A549 (cell line): ENCODE measurements at regions not wholly inside any gene's neighbourhood (a gene's known extent, or its start where the extent isn't known, plus 50 kb on each side); places are given as distances from the start of the nearest gene placed in this dataset.

ENCODE experiments used
- BHLHE40 ChIP-seq: IDR thresholded peaks from 2 replicates; pipeline ENCODE4 v1.6.1; 2012; ENCODE audit warnings: low read depth, low read length, inconsistent platforms
- HDAC2 ChIP-seq: fragments of 200-600 bp; sonication (generic); IDR thresholded peaks from 2 replicates; pipeline ENCODE4 v1.6.1; 2016
- JUNB ChIP-seq: fragments of >200 bp; sonication (Bioruptor Twin); formaldehyde crosslinking; IDR thresholded peaks from 2 replicates; pipeline ENCODE4 v1.6.1; 2016
- KDM5A ChIP-seq: fragments of 200-600 bp; sonication (generic); IDR thresholded peaks from 2 replicates; pipeline ENCODE4 v1.6.1; 2016; ENCODE audit warnings: antibody characterized with exemption, mild to moderate bottlenecking
- TP53 ChIP-seq: fragments of 250-450 bp; sonication (Bioruptor Pico); IDR thresholded peaks from 2 replicates; pipeline ENCODE4 v1.5.0; 2021; ENCODE audit warnings: mild to moderate bottlenecking, moderate library complexity
- TF ChIP-seq, protein P1 (sequence below): fragments of >200 bp; sonication (Bioruptor Twin); formaldehyde crosslinking; IDR thresholded peaks from 3 replicates; pipeline ENCODE4 v1.5.1; 2016

- TF ChIP-seq, protein P1, sequence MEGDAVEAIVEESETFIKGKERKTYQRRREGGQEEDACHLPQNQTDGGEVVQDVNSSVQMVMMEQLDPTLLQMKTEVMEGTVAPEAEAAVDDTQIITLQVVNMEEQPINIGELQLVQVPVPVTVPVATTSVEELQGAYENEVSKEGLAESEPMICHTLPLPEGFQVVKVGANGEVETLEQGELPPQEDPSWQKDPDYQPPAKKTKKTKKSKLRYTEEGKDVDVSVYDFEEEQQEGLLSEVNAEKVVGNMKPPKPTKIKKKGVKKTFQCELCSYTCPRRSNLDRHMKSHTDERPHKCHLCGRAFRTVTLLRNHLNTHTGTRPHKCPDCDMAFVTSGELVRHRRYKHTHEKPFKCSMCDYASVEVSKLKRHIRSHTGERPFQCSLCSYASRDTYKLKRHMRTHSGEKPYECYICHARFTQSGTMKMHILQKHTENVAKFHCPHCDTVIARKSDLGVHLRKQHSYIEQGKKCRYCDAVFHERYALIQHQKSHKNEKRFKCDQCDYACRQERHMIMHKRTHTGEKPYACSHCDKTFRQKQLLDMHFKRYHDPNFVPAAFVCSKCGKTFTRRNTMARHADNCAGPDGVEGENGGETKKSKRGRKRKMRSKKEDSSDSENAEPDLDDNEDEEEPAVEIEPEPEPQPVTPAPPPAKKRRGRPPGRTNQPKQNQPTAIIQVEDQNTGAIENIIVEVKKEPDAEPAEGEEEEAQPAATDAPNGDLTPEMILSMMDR = no peak
- no peak for TF ChIP-seq TP53 (CRISPR knock-in tag)
- TF ChIP-seq JUNB = no peak
- TF ChIP-seq HDAC2 = no peak
- no peak for TF ChIP-seq BHLHE40
- no peak for TF ChIP-seq KDM5A
Measured at GRCh38 chr10:78912361-78913218, 156.2 kb upstream of the ZMIZ1 start.
